HG02943 (cell line): ENCODE measurements at regions not wholly inside any gene's neighbourhood (a gene's known extent, or its start where the extent isn't known, plus 50 kb on each side); places are given as distances from the start of the nearest gene placed in this dataset.

Source experiments
- ATAC-seq: cut with Tn5 transposase; IDR thresholded peaks from one replicate; pipeline ENCODE4 v1.9.1; 2021; ENCODE audit warnings: mild to moderate bottlenecking, low read depth, moderate library complexity; ENCODE audit not compliant: unreplicated experiment

GRCh38 chr2:138103156-138103555 lies 138.9 kb downstream of the HNMT start:
- no peak for ATAC-seq

DNA sequence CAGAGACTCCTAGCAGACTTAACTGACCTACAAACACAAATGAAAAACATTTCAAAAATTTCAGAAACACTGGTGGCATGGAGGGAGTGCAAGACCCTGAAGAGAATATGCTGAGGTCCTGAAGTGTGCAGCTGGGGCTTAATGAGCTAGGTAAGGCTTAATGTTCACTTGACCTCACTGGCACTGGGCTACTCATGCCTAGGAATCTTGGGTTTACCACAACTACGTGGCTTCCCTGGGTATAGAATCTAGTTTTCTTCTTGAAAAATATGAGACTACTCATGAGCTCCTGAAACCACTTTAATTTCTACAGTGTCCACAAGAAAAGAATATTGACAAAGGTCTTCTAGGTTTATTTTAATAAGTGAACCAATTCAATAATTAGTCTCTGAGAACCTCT lies 139.8 kb downstream of the HNMT start:
- no peak for ATAC-seq

GRCh38 chr2:138105358-138105757 lies 141.1 kb downstream of the HNMT start:
- no peak for ATAC-seq

DNA sequence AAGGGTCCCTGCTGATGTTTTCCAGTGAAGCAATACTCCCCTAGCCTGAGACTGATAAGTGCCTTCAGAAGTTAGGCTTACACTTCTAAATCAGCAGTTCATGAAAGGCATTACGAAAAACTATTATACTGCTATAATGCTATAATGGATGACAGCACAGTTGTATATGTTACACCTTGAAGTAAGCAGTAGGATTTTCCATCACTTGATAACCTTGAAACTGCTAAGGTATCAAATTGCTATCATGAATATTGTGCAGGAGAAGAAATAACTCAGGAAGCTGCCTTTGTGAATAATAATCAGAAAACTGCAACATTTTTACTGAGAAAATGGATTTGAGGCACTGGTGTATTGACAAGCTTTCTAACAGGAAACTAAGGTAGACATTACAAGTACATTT lies 142.3 kb downstream of the HNMT start:
- no peak for ATAC-seq

DNA sequence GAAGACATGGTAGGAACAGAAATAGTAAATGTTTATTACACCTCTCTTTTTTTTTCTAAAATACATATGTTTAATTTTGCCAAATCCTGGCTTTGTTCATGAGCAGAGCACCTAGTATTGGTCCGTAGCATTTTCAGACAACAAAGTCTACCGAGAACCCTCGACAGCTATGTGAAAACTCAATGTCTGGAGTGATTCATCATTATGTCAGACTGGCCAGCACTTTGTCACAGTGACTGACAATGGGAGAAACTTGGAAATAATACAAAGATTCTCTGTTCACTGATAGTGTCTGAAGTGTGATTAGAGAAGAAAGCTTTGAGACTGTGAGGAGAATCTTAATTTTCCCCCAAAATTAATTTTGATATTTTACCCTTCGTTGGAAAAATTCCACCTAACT lies 143.0 kb downstream of the HNMT start:
- ATAC-seq, result no peak

DNA sequence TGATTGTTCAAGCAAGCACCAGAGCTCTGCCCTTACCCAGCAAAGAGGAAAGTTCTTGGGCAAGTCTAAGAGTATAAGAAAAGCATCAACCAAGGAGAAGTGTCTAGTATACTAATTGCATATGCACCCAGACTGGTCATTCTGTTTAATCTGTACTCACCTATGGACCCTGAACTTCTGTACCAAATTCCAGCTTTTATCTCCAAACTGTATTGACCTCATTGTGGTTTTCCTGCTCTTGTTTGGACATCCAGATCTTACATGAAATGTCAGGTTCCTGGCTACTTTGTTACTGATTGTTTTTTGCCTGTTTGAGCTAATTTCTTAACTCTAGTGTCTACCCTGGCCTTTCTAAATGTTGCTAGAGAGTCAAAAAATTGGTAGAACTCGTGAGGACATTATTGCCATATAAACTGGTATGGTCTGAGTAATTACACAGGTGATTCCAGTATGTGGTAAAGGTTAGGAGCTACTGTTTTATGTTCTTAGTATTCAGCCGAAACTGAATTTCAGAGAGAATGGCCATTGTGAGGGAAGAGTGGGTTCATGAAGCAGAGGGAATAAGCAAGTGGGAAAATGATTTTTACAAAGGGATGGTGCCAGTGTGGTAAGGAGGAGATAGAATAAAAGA lies 146.3 kb downstream of the HNMT start:
- no peak for ATAC-seq

GRCh38 chr2:138112536-138112935 lies 148.3 kb downstream of the HNMT start:
- ATAC-seq, result no peak

- ATAC-seq, result no peak
Measured at GRCh38 chr2:138113871-138114525, 149.7 kb downstream of the HNMT start.

DNA sequence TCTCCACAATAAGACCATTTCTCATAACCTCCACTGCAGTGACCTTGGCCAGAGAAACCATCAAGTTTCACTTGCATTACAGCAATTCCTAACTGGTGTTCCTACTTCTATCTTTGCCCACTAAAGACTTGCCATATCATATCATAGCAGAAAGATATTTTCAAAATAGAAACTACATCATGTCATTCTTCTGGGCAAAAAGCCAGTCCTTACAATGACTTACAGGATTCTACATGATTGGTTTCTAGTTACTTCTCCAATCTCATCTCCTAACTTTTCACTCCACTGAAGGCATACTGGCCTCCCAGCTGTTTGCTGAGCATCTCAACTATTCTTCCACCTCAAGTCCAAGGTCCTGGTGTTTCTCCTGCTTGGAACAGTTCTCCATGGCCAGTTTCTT lies 151.4 kb downstream of the HNMT start:
- ATAC-seq, result no peak

GRCh38 chr2:138116456-138116855 lies 152.2 kb downstream of the HNMT start:
- no peak for ATAC-seq

GRCh38 chr2:138121666-138122661 lies 157.7 kb downstream of the HNMT start:
- no peak for ATAC-seq

DNA sequence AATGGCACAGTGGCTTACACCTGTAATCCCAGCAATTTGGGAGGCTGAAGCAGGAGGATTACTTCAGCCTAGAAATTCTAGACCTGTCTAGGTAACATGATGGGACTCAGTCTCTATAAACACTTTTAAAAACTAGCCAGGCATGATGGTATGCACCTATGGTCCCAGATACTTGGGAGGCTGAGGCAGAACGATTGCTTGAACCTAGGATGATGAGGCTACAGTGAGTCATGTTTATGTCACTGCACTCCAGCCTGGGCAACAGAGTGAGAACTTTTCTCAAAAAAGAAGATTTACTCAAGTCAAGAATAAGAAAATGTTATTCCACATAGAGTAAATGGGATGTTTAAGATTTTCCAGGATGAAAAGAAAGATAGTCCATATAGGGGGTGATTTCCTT lies 158.6 kb downstream of the HNMT start:
- no peak for ATAC-seq

GRCh38 chr2:138123741-138124140 lies 159.5 kb downstream of the HNMT start:
- ATAC-seq, result no peak

DNA sequence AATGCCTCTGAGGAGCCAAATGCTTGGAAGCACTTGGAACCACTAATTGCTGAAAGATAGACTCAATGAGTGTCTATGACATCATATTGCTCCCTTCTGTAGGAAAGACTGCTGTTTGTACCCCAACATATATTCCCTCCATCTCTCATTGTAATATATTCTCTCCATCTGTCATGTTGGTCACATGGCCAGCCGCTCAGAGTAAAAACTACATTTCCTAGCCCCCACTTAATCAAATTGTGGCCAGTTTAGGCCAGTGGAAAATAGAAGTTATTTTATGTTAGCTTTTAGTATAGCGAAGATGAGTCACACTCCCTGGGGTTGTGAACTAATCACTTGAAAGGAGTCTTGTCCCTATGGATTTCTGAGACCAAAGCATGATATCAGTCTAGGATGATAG lies 160.2 kb downstream of the HNMT start:
- no peak for ATAC-seq

DNA sequence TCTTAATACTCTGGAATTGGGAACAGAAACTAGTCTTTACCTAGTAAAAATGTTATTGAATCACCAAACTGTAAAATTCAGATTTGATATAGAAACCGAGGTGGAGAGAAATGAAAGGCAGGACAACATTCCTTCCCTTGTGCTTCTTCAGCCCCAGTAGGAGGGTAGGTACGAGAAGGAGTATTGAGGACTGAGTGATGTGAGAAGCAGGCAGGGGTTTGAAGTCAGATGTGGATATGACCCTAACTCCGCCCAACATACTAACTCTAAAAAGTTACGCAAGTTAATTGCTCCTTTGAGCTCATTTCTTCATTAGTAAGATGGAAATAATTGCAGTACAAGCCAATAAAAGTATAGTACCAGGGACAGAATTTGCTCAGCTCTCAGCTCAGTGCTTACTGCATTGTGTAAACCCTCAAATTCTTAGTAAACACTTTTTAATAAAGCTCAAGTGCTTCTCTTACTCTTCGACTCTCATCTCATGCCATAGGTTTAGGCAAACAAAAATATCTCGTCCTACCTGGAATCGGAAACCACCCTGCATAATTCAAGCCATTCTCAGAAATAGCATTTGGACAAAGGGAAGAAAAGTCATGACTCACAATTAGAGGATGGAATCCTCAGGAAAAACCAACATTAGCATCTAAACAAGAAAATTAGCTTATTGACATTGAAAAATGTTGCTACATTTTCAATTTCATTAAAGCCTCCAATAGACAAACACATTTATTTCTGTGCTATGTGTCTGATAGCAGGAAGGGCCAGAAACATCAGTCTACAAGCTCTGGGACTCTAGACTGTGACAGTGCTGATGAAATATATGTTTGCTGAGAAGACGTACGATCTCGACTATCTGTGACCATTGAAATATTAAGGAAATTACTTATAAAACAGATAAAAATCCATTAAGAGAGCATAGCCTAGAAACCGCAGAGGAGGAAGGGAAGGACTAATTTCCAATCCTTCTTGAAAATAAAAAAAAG lies 161.3 kb downstream of the HNMT start:
- no peak for ATAC-seq

DNA sequence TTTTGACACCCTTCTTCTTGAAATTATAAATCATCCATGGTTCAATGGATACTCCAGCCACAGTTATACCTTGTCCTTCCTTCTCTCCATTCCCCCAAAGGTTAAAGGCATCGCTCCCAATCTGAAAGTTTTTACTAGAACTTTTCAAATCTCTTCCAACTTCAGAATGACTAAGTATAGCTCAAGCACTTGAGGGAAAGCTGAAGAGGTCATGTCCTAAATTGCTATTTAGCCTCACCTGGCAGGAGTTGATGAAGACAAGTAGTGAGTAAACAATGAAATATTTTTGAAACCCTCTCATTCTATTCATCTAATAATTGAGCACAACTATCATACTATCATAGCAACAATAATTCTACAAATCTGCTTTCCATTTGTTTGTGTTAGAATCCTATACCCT lies 167.8 kb downstream of the HNMT start:
- ATAC-seq, result no peak

DNA sequence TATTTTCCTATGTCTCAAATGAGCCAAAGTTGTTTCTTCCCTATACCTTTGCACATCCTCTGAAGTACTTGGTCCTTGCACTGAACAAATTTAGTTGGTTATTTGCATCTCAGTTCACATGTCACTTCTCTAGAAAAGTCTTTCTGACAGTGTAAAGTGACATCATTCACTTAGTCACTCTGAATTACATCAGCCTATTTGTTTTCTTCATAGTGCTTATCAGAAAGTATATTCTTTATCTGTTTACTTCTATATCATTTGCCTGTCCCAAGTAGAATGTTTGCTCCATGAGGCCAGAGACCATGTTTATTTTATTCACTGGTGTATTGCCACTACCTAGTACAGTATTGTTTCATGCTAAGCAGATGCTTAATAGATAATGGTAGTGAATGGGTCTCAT lies 173.7 kb downstream of the HNMT start:
- no peak for ATAC-seq

- ATAC-seq, result no peak
Measured at GRCh38 chr2:138147796-138148195, 183.5 kb downstream of the HNMT start.

- ATAC-seq, result no peak
Measured at GRCh38 chr2:138155304-138155703, 191.0 kb downstream of the HNMT start.

- no peak for ATAC-seq
Measured at GRCh38 chr2:138157372-138157771, 193.1 kb downstream of the HNMT start.
